ENCODE measurements at regions not wholly inside any gene's neighbourhood (a gene's known extent, or its start where the extent isn't known, plus 50 kb on each side); places are given as distances from the start of the nearest gene placed in this dataset.
A peak's percentile ranks its signal among the peaks of the same experiment; 100 is the strongest.

DNA sequence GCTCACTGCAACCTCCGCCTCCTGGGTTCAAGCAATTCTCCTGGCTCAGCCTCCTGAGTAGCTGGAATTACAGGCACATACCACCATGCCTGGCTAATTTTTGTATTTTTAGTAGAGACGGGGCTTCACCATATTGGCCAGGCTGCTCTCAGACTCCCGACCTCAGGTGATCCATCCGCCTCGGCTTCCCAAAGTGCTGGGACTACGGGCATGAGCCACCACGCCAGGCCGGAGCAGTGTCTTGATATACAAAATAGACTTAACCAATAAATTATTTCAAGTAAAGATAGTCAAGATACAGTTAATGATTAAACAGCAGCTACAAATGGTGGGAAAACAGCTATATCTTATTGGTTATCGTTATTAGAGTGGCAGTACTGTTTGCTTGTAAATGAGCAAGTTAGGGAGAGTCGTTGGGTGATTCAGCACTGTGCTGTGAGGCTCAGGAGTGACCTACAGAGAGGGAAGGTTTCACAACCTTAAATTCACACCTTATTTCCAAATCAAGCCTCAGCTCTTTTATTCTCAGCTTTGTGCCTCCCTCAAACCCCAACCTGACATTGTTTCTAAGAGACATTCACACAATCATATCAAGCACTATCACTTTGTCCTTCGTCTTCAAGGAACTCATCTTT, 1128.4 kb upstream of the MAP3K7 start:
- DNase-seq (ENCODE audit: low read depth), result no peak

DNA sequence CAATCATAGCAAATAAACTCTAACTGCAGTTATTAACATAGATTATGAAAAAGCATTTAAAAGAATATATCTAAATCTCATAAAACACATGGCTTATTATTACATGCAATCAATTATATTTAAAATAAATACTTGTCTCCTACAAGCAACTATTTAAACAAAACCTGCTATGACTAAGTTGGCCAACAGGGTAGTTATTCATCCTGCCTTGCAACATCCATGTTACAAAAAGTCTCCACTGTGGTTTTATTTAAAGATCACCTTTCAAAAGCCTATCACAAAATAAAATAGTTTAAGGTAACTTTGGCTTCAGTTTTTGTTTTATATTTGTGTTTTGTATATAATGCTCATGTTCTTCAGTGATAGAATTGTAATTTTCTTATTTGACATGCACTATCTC, 1127.0 kb upstream of the MAP3K7 start:
- peak; percentile 15 for DNase-seq (ENCODE audit: low read depth)

DNA sequence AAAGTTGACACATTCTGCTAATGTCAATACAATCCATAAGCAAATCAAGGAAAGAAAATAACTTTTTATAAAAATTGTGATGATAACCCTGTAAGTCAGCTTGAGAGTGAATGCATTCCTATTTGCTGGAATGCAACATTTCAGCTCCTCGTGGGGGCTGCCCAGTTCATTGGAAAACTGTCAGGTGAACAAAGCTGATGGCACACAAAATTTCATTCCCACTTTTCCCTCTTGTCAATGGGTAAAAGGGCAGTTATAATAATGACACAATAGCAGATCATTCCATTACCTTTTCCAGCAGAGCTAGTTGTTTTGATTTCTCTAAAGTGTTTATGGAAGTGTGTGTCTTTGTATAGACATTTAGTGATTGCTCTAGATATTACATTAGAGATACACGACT, 1124.6 kb upstream of the MAP3K7 start:
- no peak for DNase-seq (ENCODE audit: low read depth)

DNA sequence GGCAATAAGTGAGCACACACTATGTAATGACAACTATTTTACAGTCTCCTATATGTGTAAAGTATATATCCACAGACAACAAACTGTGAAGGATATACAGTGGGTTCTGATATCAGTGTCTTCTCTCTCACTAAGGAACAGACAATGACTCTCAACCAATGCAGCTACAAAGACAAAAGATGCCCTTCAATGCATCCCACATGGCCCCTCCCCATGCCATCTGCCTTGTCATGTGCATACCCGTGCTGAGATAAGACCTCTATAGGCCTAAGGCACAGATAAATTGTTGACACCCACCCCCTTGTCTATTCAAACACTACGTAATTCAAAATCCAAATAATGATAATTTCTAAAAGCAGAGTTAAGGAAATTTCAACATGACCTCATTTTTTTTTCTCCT, 1123.5 kb upstream of the MAP3K7 start:
- no peak for DNase-seq (ENCODE audit: low read depth)

DNA sequence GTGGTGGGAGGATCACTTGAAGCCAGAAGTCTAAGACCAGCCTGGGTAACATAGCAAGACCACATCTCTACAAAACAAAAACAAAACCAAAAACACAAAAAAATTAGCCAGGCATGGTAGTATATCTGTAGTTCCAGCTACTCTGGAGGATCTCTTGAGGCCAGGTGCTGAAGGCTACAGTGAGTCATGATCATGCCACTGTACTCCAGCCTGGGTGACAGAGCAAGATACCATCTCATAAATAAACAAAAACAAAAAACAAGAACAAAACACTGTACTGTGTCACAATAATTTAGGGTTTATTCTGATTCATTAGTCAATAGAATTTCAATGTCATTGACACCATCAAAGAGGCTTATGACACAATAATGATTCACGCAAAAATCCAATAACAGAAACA, 1121.7 kb upstream of the MAP3K7 start:
- DNase-seq (ENCODE audit: low read depth), result peak; percentile 61

DNA sequence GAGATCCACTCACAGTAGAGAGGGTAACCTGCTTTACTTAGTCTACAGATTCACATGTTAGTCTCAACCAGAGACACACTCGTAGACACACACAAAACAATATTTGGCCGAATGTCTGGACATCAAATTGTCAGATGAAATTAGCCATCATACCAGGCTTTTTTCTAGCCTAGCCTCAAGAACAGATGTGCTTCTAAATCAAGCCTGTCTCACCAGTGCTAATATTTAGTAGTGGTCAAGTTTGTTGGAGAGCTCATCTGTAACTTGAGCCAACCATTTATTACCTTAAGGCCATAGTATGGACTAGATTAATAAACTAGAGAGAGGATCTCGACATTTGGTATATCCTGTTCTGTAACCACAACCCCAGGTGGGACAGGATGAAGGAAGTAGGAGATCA, 1118.8 kb upstream of the MAP3K7 start:
- peak; percentile 13 for DNase-seq (ENCODE audit: low read depth)

DNA sequence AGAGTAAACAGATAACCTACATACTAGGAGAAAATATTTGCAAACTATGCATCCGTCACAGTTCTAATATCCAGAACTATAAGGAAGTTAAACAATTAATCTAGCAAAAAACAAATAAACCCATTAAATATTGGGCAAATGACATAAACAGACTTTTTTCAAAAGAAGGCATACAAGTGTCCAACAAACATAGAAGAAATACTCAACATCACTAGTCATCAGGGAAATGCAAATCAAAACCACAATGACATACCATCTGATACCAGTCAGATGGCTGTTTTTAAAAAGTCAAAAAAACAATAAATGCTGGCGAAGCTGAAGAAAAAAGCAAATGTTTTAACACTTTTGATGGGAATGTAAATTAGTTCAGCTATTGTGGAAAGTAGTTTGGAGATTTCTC, 1117.7 kb upstream of the MAP3K7 start:
- DNase-seq (ENCODE audit: low read depth), result peak; percentile 79

DNA sequence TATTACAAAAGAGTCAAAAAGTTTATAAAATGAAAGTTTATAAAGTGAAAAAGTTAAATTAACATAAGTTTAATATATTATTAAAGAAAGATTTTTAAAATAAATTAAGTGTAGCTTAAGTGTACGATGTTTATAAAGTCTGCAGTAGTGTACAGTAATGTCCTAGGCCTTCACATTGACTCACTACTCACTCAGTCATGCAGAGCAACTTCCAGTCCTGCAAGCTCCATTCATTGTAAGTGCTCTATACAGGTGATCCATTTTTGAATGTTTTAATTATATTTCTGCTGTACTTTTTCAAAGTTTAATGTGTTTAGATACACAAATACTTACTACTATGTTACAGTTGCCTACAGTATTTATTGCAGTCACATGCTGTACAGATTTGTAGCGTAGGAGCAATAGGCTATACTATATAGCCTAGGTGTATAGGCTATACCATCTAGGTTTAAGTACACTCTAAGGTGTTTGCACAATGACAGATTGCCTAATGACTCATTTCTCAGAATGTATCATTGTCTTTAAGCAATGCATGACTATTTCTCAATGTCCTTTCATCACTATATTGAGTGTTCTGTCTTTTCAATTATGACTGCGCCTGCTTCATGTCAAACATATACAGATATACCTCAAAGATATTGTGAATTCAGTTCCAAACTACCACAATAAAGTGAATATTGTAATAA, 1110.3 kb upstream of the MAP3K7 start:
- DNase-seq (ENCODE audit: low read depth), result no peak

DNA sequence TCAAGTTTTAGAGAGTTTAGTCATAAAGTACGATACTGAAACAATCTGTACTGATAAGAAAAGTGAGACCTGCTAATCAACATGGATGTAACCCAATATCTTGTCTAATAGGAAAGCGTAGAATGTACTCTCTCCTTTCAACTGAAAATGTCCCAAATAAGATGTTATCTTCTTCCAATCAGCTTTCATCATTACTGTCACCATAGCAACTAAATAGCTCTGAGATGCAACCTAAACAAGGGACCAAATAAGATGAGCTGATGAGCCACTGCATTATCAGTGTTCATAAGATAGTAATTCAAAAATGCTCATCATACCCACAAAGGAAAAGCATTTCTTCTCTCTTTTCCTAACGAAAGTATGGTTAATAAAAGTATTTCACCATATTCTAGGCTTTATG, 1108.3 kb upstream of the MAP3K7 start:
- no peak for DNase-seq (ENCODE audit: low read depth)

DNA sequence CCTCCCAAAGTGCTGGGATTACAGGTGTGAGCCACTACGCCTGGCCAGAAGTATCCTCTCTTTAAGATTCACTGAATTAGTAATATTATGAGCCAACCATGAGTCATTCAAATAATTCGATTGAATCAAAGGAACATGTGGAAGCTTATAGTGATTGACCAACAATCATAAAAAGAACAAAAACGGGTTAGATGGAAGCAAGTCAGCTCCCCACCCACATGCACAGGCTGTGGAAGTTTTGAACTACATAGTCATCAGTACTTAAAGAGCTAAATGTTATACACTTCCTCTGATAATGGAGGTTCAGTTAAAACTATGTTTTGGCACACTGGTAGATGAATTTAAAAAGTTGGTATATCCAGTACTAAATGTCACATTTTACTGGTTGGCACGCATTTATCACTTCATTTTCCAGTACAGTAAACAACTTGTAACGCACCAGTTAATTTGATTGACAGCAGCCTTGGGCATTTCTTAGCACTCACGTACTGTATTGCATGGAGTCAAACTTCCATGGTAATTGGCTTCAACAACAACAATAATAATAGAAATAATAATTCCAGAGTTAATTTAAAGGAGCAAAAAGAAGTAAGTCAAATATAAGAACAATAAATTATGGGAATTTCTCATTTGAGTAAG, 1107.3 kb upstream of the MAP3K7 start:
- no peak for DNase-seq (ENCODE audit: low read depth)

DNA sequence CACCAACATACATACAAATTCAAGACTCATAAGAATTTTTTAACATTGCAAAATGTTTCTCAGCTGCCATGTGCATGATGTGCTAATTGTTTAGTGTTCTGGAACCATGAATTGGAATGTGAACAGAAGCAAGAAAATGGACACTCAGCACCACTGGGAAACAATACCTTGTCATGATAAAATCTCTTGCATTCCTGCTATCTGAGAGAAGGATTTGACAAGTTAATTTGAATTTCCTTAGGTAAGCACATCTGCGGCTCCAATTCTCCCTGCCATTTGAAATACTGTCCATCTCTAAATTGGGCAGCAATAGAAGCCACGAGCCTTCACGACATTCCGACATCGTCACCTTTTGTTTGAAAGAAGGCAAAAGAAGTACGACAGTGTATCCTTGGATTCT, 1104.6 kb upstream of the MAP3K7 start:
- DNase-seq (ENCODE audit: low read depth), result no peak

DNA sequence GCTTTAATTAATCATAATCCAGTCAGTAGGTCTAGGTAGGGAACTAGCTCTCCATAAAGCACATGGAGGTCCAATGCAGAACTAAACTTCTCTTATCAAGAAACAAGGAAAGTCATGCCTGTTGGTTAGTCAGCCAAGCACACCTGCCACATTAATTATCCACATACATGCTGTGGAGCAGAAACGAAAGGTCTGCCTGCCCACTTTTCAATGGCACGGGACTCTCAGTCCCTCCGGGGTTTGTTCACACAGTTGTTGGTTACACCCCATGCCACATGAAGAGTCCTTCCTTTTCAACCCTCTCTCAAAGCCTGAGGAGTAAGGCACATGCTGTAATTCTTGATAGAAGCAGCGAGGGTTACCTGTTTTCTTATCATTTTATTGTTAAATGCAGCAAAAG, 1096.4 kb upstream of the MAP3K7 start:
- no peak for DNase-seq (ENCODE audit: low read depth)

DNA sequence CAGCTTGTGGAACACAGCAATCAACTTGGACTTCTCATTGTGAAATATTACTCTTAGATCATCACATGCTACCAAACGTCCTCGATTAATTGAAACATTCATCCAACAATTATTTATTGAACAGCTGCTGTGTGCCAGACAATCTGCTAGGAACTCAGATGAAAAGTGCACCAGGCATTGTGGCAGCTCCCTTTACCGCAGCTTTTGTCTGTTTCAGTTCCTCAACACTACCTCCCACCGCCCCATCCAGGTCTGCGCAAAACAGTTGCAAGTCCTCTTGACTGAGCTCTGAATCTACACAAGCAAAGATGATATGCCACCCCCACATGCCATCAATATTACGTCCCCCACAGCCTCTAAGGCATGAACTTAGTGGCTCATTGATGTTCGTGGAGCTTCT, 1094.4 kb upstream of the MAP3K7 start:
- no peak for DNase-seq (ENCODE audit: low read depth)

DNA sequence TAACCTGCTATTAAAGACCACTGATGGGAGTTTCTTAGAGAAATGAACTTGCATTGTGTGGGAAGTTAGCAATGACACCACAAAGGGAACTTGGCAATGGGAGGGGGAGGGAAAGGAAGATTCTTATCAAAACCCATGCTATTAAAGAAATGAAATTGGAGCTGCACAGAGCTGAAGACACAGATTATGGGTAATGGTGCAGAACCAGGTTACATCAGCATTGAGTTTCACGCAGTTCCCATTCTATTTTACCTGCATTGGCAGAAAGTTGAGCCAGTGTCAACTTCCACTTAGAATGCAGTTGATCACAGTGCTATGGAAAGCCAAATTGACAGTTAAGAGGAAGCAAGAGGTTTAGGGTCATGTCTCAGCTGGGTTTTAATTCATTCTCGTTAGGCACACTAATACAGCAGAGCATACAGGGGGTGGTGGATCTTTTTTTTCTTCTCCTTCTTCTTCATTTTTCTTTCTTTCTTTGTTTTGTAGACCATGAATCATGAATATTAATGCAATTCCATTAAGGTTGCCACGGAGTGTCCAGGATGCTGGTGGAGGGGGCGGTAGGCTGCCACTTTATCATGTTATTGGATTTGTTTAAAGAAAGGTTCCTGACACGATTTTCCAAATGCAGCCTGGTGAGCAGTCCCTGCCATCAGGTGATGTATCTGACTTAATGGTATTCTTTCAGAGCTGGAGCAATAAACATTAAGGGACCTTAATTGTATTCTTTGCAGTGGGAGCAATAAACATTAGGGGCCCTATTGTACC, 1092.0 kb upstream of the MAP3K7 start:
- no peak for DNase-seq (ENCODE audit: low read depth)

DNA sequence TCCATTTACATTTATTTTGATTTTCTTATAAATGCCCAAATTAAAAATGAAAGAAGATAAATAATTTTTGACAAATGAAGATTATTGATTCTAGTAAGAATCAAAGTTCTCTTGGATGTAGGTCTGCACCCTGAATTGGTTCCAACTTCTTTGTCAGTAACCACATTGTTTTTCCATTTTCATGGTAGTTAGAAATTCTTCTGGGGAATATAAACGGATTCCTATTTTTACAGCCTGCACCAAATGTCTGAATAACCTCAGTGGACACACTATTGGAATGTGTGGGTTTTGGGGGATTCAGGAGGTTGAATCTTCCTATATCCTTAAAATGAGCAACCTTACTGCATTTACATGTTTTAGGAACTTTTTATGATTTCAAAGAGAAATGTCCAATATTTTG, 1085.3 kb upstream of the MAP3K7 start:
- no peak for DNase-seq (ENCODE audit: low read depth)

DNA sequence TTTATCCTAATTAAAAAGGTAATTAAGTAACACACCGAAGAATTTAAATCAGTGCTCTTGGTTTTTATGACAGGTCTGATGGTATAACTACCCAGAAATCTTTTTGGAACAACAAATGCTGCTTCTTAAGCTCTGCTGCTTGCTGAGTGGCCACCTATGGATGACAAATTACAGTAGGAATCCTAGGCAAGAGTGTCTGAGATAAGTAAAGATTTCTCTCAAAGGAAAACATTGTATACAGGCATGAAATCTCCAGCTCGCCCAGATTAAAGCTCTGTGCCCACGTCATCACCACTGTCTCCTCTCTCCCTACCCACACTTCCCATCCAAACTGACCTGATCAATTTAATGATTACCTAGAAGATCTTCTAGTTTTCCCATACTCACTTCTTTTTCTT, 1083.0 kb upstream of the MAP3K7 start:
- no peak for DNase-seq (ENCODE audit: low read depth)

DNA sequence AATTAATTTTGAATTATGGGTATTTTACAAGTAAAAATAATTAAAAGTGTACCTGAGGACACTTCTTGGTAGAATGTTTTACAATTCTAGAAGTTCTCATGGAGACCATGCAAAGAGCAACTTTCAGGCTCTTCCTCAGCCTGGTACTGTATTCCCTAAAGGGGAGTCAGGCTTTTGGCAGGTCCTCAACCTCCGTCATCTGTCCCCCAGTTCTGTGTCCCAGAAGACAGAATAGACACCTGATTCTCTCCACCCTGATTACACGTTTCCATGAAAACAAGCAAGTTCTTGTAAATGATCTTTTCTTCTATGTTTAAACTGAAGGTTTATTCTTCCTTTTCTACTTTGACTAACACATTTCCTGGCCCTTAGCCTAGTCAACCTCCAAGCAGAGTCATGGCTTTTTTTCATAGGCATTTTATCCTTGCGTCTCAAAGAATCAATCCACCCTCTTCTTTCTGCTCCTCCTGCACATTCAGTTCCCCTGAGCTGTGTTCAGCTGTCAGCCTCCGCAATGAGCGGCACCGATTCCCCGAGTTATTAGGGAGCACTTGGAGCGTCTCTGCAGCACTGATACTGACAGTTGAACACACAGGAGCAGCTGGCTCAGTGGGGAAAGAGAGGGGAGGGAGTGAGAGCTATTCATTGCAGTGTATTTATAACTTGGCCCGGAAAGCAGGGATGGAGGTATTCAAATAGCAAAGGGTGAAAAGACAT, 1082.4 kb upstream of the MAP3K7 start:
- DNase-seq (ENCODE audit: low read depth), result peak; percentile 86

DNA sequence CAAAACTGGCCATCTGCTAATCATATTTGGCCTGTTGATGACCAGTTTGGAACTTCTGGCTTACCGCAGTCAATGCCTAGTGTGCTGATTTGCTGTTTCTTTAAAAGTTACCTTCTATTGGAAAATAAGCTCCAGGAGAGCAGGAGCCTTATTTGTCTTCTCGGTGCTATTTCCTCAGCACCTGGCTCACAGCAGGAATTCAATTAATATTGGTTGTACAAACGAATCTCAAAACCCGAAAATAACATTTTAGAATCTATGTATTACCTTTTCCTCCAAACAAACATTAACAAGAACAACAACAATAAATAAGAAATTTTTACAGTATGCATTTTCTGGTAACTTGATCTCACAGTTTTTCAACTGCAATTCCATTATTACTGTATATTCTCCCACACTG, 1080.7 kb upstream of the MAP3K7 start:
- DNase-seq (ENCODE audit: low read depth), result no peak

DNA sequence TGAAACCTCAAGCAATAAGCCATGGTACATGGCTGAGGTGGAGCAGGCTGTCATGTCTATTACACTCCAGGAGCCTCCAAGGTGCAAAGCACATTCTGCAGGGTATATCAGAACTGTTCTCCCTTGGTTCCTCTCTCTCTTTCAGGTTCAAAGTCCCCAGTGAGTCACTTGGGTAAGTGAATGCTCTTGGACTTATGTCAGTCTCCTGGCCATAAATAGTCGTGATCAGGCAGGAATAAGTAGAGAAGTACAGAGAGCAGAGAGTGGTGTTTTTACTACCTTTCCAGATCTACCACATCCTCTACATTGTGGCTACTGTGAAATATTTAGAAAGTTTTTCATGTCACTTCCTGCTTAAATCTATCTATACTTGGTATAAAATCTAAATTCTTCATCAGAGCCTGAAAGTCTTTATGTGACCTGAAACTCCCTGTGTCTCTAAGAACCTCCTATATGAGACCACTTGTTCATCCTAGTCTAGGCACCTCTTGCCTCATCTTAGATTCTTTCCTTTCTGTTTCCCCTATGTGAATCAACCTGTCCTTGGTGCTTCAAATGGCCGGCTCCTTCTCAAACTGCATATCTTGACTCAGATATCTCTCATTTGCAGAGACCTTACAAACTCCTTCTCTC, 1077.6 kb upstream of the MAP3K7 start:
- no peak for DNase-seq (ENCODE audit: low read depth)

DNA sequence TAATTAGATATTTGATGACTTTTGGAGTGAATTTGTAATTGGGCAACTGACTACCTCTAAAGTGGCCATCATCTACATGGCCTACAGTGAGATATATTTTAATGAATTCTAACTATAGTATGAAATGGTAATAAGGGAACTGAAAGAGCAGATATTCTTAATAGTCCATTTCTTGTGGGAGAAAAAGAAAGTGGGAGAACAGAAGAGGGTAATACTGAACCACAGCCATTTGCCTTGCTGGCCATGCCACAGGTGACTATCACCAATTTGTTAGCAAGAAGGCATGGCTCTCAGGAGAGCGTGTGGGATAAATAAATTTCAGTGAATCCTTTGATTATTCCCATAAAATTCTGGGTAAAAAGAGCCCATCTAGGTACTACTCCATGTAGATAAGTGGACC, 1074.0 kb upstream of the MAP3K7 start:
- DNase-seq (ENCODE audit: low read depth), result no peak

DNA sequence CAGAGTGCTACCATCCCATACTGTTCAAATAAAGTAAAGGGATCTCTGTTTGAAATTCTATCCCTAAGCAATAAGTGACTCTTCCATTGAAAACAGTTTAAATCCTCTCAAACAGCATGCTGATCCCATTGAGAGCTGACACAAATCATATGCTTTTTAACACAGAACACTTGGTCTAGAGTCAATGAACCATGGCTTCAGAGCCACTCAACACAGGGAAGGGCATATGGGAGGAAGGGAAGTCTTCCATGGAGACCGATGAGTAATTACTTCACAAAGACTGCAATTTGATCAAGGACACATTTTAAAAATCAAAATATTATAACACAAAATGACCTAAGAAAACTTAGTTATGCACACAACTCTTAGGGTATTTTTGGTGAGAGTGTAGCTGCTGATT, 1073.0 kb upstream of the MAP3K7 start:
- DNase-seq (ENCODE audit: low read depth), result no peak
